Activated CD8-positive, alpha-beta memory T cell treated with anti-CD3 and anti-CD28 coated beads, Interleukin-2, amount 50 U/mL, for 1 hour (primary cell): ENCODE measurements at regions not wholly inside any gene's neighbourhood (a gene's known extent, or its start where the extent isn't known, plus 50 kb on each side); places are given as distances from the start of the nearest gene placed in this dataset.

Experiments
- DNase-seq: peaks from one replicate; pipeline ENCODE4 v3.0.0-alpha.2; 2020; ENCODE audit errors: extremely low read depth

- DNase-seq = no peak
Measured at GRCh38 chr6:105611606-105612005, 208.7 kb upstream of the PREP start.

GRCh38 chr6:105609375-105609991 lies 206.6 kb upstream of the PREP start:
- DNase-seq = no peak

GRCh38 chr6:105608711-105609374 lies 206.0 kb upstream of the PREP start:
- DNase-seq = no peak

- DNase-seq = no peak
Measured at GRCh38 chr6:105607636-105608621, 205.0 kb upstream of the PREP start.

GRCh38 chr6:105606831-105607463 lies 204.1 kb upstream of the PREP start:
- DNase-seq = no peak

GRCh38 chr6:105604587-105604884 lies 201.7 kb upstream of the PREP start:
- DNase-seq = no peak

- no peak for DNase-seq
Measured at GRCh38 chr6:105603788-105604586, 201.1 kb upstream of the PREP start.

GRCh38 chr6:105601541-105602236 lies 198.8 kb upstream of the PREP start:
- DNase-seq = no peak

- DNase-seq = no peak
Measured at GRCh38 chr6:105600336-105601260, 197.7 kb upstream of the PREP start.

- DNase-seq = no peak
Measured at GRCh38 chr6:105598264-105598663, 195.4 kb upstream of the PREP start.

- DNase-seq = no peak
Measured at GRCh38 chr6:105596284-105596755, 193.4 kb upstream of the PREP start.

GRCh38 chr6:105595829-105596228 lies 192.9 kb upstream of the PREP start:
- DNase-seq = no peak

- no peak for DNase-seq
Measured at GRCh38 chr6:105594821-105595220, 191.9 kb upstream of the PREP start.

GRCh38 chr6:105593805-105594671 lies 191.2 kb upstream of the PREP start:
- DNase-seq = no peak

GRCh38 chr6:105593056-105593690 lies 190.3 kb upstream of the PREP start:
- DNase-seq = no peak

- no peak for DNase-seq
Measured at GRCh38 chr6:105592329-105592728, 189.4 kb upstream of the PREP start.

GRCh38 chr6:105591053-105591452 lies 188.2 kb upstream of the PREP start:
- no peak for DNase-seq

GRCh38 chr6:105588123-105588710 lies 185.3 kb upstream of the PREP start:
- DNase-seq = no peak
